ENCODE measurements at regions not wholly inside any gene's neighbourhood (a gene's known extent, or its start where the extent isn't known, plus 50 kb on each side); places are given as distances from the start of the nearest gene placed in this dataset.

DNA sequence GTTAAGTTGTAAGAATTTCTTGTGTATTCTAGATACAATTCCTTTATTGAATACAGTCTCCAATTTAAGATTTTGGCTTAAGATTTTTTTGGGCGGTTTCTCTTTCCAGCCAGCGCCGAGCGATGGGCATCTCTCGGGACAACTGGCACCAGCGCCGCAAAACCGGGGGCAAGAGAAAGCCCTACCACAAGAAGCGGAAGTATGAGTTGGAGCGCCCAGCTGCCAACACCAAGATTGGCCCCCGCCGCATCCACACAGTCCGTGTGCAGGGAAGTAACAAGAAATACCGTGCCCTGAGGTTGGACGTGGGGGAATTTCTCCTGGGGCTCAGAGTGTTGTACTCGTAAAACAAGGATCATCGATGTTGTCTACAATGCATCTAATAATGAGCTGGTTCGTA is 278.7 kb upstream of the TARS1 start:
- Histone ChIP-seq H3K4me3 (ENCODE audit: low read length) (no peak overlapping the region), H3K27me3 (ENCODE audit: insufficient read depth, low read length) (no peaks in the 10 kb centered on the region)

DNA sequence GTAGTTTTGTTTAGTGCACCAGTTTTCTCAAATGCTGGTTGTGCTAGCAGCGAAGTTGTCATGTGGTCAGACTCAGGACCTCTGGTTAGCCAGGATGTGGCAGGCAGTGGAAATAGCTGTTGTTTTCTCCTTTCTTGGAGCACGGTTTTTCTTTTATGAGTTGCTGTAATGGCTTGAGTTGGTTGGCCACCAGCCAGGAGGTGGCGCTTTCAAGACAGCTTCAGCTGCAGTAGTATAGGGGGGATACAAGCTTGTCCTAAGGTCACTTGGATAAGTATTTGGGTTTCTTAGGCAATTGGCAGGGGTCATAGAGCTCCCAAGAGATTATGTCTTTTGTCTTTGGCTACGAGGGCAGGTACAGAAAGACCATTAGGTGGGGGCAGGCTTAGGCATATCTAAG is 274.2 kb upstream of the TARS1 start:
- H3K4me3 ChIP-seq (ENCODE audit: low read length): no peak overlapping the region
- H3K9me3 ChIP-seq (ENCODE audit: insufficient read depth, low read depth, low read length): peaks cover 24% of the 10 kb centered on the region
- no peaks in the 10 kb centered on the region for H3K4me1 ChIP-seq (ENCODE audit: insufficient read depth, low read length)
- no peaks in the 10 kb centered on the region for H3K36me3 ChIP-seq (ENCODE audit: insufficient read depth, low read depth, low read length)
- H3K27ac ChIP-seq (ENCODE audit: low read length): no peak overlapping the region
- H3K27me3 ChIP-seq (ENCODE audit: insufficient read depth, low read length): no peaks in the 10 kb centered on the region
- no peak overlapping the region for H3K9ac ChIP-seq (ENCODE audit: low read depth, low read length)

More for the DNA sequence above, 278.7 kb upstream of the TARS1 start:
- no peaks in the 10 kb centered on the region for H3K36me3 ChIP-seq (ENCODE audit: insufficient read depth, low read depth, low read length)
- H3K27ac ChIP-seq (ENCODE audit: low read length): no peak overlapping the region
- H3K9ac ChIP-seq (ENCODE audit: low read depth, low read length): no peak overlapping the region
- H3K9me3 ChIP-seq (ENCODE audit: insufficient read depth, low read depth, low read length): no peaks in the 10 kb centered on the region
- no peaks in the 10 kb centered on the region for H3K4me1 ChIP-seq (ENCODE audit: insufficient read depth, low read length)

DNA sequence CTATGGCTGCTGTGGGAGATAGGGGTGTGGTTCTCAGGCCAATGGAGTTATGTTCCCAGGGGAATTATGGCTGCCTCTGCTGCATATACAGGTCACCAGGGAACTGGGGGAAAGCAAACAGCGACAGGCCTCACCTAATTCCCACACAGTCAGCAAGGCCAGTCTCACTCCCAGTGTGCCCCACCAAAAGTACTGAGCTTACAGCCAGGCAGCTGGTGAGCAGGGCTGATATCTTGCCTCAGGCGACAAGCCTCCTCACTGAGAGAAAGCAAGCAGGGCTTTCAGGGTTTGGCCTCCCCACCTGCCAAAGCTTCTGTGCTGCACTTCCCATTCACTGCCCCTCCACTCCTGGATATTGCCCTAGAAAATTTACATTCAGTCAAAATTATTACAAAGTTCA is 273.8 kb upstream of the TARS1 start:
- Histone ChIP-seq H3K36me3 (ENCODE audit: insufficient read depth, low read depth, low read length) (no peaks in the 10 kb centered on the region), H3K27me3 (ENCODE audit: insufficient read depth, low read length) (no peaks in the 10 kb centered on the region), H3K9me3 (ENCODE audit: insufficient read depth, low read depth, low read length) (peaks cover 24% of the 10 kb centered on the region), H3K27ac (ENCODE audit: low read length) (no peak overlapping the region), H3K9ac (ENCODE audit: low read depth, low read length) (no peak overlapping the region), H3K4me3 (ENCODE audit: low read length) (no peak overlapping the region), H3K4me1 (ENCODE audit: insufficient read depth, low read length) (no peaks in the 10 kb centered on the region)

DNA sequence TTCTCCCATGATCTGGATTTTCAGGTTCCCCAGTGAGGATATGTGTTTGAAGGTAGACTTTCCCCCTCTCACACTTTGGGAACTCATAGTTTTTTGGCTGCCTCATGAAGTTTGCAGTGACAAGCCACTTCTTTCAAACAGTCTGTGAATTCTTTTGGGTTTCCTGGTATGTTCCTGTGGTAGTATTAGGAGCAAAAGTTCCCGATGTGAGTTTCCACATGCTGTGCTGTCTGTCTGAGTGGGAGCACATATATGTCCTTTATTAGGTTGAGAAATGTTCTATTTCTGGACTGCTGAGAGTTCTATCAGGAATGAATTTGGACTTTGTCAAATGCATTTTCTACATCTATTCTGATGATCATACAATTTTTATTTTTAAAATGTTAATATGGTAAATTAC is 273.2 kb upstream of the TARS1 start:
- no peak overlapping the region for H3K9ac ChIP-seq (ENCODE audit: low read depth, low read length)
- H3K27ac ChIP-seq (ENCODE audit: low read length): no peak overlapping the region
- no peaks in the 10 kb centered on the region for H3K36me3 ChIP-seq (ENCODE audit: insufficient read depth, low read depth, low read length)
- H3K4me3 ChIP-seq (ENCODE audit: low read length): no peak overlapping the region
- no peaks in the 10 kb centered on the region for H3K27me3 ChIP-seq (ENCODE audit: insufficient read depth, low read length)
- peaks cover 24% of the 10 kb centered on the region for H3K9me3 ChIP-seq (ENCODE audit: insufficient read depth, low read depth, low read length)
- no peaks in the 10 kb centered on the region for H3K4me1 ChIP-seq (ENCODE audit: insufficient read depth, low read length)

DNA sequence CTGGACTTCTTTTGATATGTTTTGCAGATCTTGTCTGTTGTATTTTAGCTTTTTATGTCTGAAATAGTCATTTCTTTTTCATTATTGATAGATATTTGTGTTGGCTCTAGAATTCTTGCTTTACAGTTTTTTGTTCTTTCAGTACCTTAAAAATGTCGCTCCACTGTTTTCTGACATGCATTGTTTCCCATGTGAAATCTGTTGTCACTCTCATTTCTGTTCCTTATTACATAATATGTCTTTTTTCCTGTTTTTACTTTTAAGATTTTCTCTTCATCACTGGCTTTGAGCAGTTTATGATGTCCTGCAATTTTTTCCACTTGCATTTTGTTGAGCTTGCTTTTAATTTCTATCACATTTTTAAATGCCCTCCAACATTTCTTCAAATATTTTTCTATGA is 270.4 kb upstream of the TARS1 start:
- Histone ChIP-seq H3K27ac (ENCODE audit: low read length) (no peak overlapping the region), H3K9ac (ENCODE audit: low read depth, low read length) (no peak overlapping the region), H3K27me3 (ENCODE audit: insufficient read depth, low read length) (no peaks in the 10 kb centered on the region), H3K9me3 (ENCODE audit: insufficient read depth, low read depth, low read length) (peaks cover 24% of the 10 kb centered on the region), H3K36me3 (ENCODE audit: insufficient read depth, low read depth, low read length) (no peaks in the 10 kb centered on the region), H3K4me3 (ENCODE audit: low read length) (no peak overlapping the region), H3K4me1 (ENCODE audit: insufficient read depth, low read length) (no peaks in the 10 kb centered on the region)

DNA sequence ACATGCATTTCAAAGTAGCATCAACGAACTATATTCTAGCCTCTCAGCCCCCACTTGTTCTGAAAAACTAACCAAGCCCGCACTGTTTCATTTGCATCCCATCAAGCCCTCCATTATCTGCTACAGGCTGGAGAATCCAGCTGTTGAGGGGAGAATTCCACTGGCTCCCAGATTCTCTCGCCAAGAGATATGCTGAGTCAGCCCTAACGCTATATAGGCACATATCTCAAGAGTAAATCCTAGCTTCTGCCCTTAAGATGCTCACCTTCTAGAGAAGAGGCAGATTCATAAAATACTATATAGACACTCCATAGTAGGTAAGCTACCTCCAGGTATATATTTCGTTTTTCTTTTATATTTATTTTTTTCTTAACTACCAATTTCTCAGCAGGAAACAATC is 266.4 kb upstream of the TARS1 start:
- no peak overlapping the region for H3K27ac ChIP-seq (ENCODE audit: low read length)
- H3K4me1 ChIP-seq (ENCODE audit: insufficient read depth, low read length): no peaks in the 10 kb centered on the region
- H3K27me3 ChIP-seq (ENCODE audit: insufficient read depth, low read length): no peaks in the 10 kb centered on the region
- peaks cover 20% of the 10 kb centered on the region for H3K9me3 ChIP-seq (ENCODE audit: insufficient read depth, low read depth, low read length)
- H3K9ac ChIP-seq (ENCODE audit: low read depth, low read length): no peak overlapping the region
- H3K36me3 ChIP-seq (ENCODE audit: insufficient read depth, low read depth, low read length): no peaks in the 10 kb centered on the region
- no peak overlapping the region for H3K4me3 ChIP-seq (ENCODE audit: low read length)

DNA sequence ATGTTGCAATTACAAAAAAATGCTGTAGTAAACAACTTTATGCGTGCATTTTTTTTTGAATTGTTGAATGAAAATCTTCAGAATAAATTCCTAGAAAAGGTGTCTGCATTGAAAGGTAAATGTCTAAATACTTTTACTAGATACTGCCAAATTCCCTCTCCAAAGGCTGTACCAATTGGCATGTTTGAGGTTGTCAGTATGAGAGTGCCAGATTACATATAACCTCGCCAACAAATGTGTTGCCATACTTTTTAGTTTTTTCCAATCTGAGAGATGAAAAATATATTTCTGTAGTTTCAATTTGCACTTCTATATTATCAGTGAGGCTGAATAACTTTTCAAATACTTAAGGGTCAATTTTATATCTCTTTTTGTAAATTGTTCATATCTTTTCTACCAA is 261.5 kb upstream of the TARS1 start:
- H3K4me1 ChIP-seq (ENCODE audit: insufficient read depth, low read length): peaks cover 1% of the 10 kb centered on the region; the same call in 1 of the 2 replicates
- no peak overlapping the region for H3K27ac ChIP-seq (ENCODE audit: low read length)
- no peak overlapping the region for H3K4me3 ChIP-seq (ENCODE audit: low read length)
- H3K9ac ChIP-seq (ENCODE audit: low read depth, low read length): no peak overlapping the region
- no peaks in the 10 kb centered on the region for H3K27me3 ChIP-seq (ENCODE audit: insufficient read depth, low read length)
- no peaks in the 10 kb centered on the region for H3K9me3 ChIP-seq (ENCODE audit: insufficient read depth, low read depth, low read length)
- H3K36me3 ChIP-seq (ENCODE audit: insufficient read depth, low read depth, low read length): no peaks in the 10 kb centered on the region

DNA sequence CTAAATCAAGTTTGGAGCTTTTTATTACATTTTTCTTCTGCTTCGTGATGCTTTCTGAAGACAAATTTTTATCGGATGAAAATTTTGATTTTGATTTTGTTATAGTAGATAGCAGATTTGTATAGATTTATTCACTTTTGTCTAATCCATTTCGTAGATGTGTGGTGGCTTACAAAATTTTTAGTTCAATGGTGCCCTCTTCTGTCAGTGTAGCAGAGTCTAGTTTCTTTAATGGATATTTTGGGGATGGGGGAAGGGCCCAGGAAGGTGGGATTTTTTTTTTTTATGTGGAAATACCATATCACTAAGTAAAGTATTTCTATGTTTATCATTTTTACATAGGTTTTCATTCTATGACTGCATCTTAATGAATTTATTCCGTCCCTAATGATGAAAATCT is 259.9 kb upstream of the TARS1 start:
- H3K27me3 ChIP-seq (ENCODE audit: insufficient read depth, low read length): no peaks in the 10 kb centered on the region
- no peaks in the 10 kb centered on the region for H3K36me3 ChIP-seq (ENCODE audit: insufficient read depth, low read depth, low read length)
- H3K9me3 ChIP-seq (ENCODE audit: insufficient read depth, low read depth, low read length): no peaks in the 10 kb centered on the region
- H3K9ac ChIP-seq (ENCODE audit: low read depth, low read length): no peak overlapping the region
- no peak overlapping the region for H3K4me3 ChIP-seq (ENCODE audit: low read length)
- peaks cover 3% of the 10 kb centered on the region; the same call in 1 of the 2 replicates for H3K4me1 ChIP-seq (ENCODE audit: insufficient read depth, low read length)
- H3K27ac ChIP-seq (ENCODE audit: low read length): no peak overlapping the region

DNA sequence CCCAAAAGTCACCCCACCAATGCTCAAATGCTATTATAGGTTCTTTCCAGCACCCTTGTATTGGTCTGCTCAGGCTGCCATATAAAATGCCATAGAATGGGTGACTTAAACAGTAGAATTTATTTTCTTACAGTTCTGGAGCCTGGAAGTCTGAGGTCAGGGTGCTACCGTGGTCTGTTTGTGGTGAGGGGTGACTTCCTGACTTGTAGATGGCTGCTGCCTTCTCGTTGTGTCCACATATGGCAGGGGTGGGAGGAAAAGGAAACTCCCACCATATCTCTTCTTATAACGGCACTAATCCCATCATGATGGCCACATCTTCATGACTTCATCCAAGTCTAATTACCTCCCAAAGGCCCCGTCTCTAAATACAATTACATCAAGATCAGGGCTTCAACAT is 257.8 kb upstream of the TARS1 start:
- H3K36me3 ChIP-seq (ENCODE audit: insufficient read depth, low read depth, low read length): no peaks in the 10 kb centered on the region
- no peaks in the 10 kb centered on the region for H3K9me3 ChIP-seq (ENCODE audit: insufficient read depth, low read depth, low read length)
- H3K4me3 ChIP-seq (ENCODE audit: low read length): no peak overlapping the region
- H3K4me1 ChIP-seq (ENCODE audit: insufficient read depth, low read length): peaks cover 3% of the 10 kb centered on the region; the same call in 1 of the 2 replicates
- no peak overlapping the region for H3K27ac ChIP-seq (ENCODE audit: low read length)
- H3K9ac ChIP-seq (ENCODE audit: low read depth, low read length): no peak overlapping the region
- no peaks in the 10 kb centered on the region for H3K27me3 ChIP-seq (ENCODE audit: insufficient read depth, low read length)

DNA sequence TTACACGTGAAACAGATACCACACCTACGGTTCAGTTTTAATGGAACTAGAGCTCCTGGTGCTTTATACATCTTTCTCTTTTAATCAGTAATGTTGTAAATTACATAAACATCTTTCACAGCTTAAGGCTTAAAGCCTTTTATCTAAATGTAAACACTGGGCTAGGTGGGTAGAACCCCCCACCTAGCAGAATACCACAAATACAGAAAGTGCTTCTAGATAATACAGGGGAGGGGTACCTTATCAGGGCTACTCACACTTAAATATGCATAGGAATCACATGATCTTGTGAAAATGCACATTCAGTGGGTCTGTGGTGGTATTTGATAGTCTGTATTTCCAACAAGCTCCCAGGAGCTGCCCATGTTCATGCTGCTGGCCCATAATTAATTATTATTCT is 256.4 kb upstream of the TARS1 start:
- Histone ChIP-seq H3K9ac (ENCODE audit: low read depth, low read length) (no peak overlapping the region), H3K27ac (ENCODE audit: low read length) (no peak overlapping the region), H3K36me3 (ENCODE audit: insufficient read depth, low read depth, low read length) (no peaks in the 10 kb centered on the region), H3K27me3 (ENCODE audit: insufficient read depth, low read length) (no peaks in the 10 kb centered on the region), H3K4me3 (ENCODE audit: low read length) (no peak overlapping the region), H3K9me3 (ENCODE audit: insufficient read depth, low read depth, low read length) (no peaks in the 10 kb centered on the region), H3K4me1 (ENCODE audit: insufficient read depth, low read length) (peaks cover 3% of the 10 kb centered on the region; the same call in 1 of the 2 replicates)

DNA sequence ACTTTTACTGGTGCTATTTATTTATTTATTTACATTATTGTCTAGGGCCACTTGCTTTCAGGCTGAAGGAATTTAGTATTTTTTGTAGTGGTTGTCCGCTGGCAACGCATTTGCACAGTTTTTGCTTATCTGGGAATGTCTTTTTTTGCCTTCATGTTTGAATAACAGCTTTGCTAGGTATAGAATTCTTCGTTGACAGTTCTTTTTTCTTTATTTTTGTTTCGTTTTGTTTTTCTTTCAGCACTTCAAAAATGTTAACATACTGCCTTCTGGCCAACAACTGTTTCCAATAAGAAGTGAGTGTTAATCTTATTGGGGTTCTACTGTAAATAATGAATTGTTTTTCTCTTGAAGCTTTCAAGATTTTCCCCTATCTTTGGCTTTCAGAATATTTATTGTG is 252.7 kb upstream of the TARS1 start:
- H3K27ac ChIP-seq (ENCODE audit: low read length): no peak overlapping the region
- no peaks in the 10 kb centered on the region for H3K36me3 ChIP-seq (ENCODE audit: insufficient read depth, low read depth, low read length)
- H3K9ac ChIP-seq (ENCODE audit: low read depth, low read length): no peak overlapping the region
- H3K9me3 ChIP-seq (ENCODE audit: insufficient read depth, low read depth, low read length): no peaks in the 10 kb centered on the region
- peaks cover 3% of the 10 kb centered on the region; the same call in 1 of the 2 replicates for H3K4me1 ChIP-seq (ENCODE audit: insufficient read depth, low read length)
- no peaks in the 10 kb centered on the region for H3K27me3 ChIP-seq (ENCODE audit: insufficient read depth, low read length)
- H3K4me3 ChIP-seq (ENCODE audit: low read length): no peak overlapping the region

DNA sequence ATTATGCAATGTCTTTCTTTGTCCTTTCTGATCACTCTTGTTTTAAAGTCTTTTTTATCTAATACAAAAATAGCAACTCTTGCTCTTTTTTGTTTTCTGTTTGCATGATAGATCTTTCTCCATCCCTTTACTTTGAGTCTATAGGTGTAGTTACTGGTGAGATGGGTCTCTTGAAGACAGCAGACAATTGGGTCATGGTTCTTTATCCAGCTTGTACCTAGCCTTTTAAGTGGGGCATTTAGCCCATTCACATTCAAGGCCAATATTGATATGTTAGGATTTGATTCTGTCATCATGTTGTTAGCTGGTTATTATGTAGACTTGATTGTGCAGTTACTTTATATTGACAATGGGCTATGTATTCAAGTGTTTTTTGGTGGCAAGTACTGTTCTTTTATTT is 245.9 kb upstream of the TARS1 start:
- no peaks in the 10 kb centered on the region for H3K4me1 ChIP-seq (ENCODE audit: insufficient read depth, low read length)

More for the DNA sequence above, 245.9 kb upstream of the TARS1 start:
- no peaks in the 10 kb centered on the region; the same call in 1 of the 2 replicates for H3K9me3 ChIP-seq (ENCODE audit: insufficient read depth, low read depth, low read length)
- no peaks in the 10 kb centered on the region for H3K27me3 ChIP-seq (ENCODE audit: insufficient read depth, low read length)
- H3K27ac ChIP-seq (ENCODE audit: low read length): no peak overlapping the region
- H3K36me3 ChIP-seq (ENCODE audit: insufficient read depth, low read depth, low read length): no peaks in the 10 kb centered on the region
- H3K9ac ChIP-seq (ENCODE audit: low read depth, low read length): no peak overlapping the region
- no peak overlapping the region for H3K4me3 ChIP-seq (ENCODE audit: low read length)
